AG20443 (cell line): ENCODE measurements at regions not wholly inside any gene's neighbourhood (a gene's known extent, or its start where the extent isn't known, plus 50 kb on each side); places are given as distances from the start of the nearest gene placed in this dataset.
"Not testable (repeated sequence)": the region's sequence is repeated elsewhere in the genome, so short reads cannot be mapped to it uniquely, and the experiment has no call there.

Experiments
- DNase-seq: peaks from one replicate; pipeline ENCODE4 v3.0.0; 2012; ENCODE audit warnings: low spot score, mixed read lengths

DNA sequence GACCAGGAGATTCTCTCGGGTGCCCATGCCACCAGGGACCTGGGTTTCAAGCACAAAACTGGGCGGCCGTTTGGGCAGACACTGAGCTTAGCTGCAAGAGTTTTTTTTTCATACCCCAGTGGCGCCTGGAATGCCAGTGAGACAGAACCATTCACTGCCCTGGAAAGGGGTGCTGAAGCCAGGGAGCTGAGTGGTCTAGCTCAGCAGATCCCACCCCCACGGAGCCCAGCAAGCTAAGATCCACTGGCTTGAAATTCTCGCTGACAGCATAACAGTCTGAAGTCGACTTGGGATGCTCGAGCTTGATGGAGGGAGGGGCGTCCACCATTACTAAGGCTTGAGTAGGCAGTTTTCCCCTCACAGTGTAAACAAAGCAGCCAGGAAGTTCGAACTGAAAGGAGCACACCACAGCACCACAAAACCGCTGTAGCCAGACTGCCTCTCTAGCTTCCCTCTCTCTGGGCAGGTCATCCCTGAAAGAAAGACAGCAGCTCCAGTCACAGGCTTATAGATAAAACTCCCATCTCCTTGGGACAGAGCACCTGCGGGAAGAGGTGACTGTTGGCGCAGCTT, 157.7 kb downstream of the GIPC2 start:
- not testable (repeated sequence) for DNase-seq

DNA sequence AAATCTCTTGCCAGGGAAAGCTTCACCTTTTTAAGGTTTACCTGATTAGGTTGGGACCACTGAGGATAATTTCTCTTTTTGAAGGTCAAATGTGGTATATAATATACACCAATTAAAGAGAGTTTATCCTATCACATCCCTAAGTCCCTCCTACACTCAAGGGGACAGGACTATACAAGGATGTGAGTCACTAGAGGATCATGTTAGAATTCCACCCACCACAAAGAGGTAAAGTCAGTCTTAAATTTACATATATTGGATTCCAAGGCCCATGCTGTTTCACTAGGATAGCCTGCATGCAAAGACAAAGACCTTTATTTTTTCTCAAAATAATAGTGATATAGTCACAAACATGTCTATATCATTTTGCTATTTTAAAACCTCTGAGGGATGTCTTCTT, 164.4 kb downstream of the GIPC2 start:
- DNase-seq: no peak

- DNase-seq: no peak
Observed at GRCh38 chr1:78211483-78212092, 165.8 kb downstream of the GIPC2 start.

DNA sequence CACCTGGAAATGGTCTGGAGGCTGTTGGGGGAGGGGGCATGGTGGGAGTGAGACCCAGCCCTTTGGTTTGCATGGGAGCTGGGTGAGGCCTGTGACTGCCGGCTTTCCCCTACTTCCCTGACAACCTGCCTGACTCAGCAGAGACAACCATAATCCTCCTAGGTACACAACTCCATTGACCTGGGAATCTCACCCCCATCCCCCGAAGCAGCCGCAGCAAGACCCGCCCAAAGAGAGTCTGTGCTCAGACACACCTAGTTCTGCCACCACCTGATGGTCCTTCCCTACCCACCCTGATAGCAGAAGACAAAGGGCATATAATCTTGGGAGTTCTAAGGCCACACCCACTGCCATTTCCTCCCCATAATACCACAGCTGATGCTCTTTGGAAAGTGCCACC, 168.6 kb downstream of the GIPC2 start:
- no peak for DNase-seq

DNA sequence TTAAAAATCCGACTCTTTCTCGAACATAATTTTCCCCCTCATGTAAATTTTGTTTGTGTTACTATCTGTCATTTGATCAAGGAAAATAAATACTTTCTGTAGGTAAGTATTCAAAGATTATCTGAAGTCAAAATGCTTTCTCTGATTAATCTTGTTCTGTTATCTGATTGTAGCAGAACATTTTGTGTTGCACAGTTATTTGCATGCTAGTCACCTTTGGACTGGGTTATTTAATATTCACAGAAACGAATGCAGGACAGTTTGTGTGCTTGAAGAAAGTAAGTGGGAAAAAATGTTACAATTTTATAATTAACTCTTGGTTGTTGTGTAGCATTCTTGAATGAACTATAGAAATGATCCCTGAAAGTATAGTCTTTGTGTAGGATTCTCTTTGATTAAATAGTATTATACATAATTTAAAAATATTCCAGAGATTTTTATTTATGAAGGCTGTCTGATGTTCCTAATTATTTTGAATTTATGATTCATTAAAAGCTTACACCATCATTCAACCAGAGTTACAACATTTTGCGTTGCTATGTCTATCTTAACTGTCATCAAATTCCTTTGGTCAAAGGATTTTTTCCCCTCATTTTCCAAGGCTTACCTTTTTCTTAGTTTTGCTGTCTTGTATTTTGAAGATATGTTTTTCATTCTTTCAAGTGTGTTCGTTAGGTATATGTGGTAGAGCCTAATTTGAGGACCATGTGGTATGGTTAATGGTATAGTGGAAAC, 176.6 kb downstream of the GIPC2 start:
- DNase-seq: no peak

DNA sequence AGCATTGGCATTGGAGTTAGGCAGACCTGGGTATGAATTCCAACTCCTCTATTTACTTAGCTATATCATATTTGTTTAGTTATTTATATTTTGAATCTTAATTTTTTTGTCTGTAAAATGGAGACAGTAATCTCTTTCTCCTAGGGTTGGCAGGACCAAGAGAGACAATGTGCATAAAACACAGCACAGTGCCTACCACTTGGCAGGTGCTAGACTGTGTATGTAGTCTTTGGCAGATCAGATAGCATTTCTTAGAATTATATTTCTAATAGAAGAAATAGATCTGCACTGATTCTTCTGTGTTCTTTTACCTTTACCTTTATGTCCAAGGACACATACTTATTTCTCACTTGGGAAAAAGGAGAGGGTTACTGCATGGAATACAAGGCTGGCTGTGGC, 177.2 kb downstream of the GIPC2 start:
- DNase-seq: no peak

DNA sequence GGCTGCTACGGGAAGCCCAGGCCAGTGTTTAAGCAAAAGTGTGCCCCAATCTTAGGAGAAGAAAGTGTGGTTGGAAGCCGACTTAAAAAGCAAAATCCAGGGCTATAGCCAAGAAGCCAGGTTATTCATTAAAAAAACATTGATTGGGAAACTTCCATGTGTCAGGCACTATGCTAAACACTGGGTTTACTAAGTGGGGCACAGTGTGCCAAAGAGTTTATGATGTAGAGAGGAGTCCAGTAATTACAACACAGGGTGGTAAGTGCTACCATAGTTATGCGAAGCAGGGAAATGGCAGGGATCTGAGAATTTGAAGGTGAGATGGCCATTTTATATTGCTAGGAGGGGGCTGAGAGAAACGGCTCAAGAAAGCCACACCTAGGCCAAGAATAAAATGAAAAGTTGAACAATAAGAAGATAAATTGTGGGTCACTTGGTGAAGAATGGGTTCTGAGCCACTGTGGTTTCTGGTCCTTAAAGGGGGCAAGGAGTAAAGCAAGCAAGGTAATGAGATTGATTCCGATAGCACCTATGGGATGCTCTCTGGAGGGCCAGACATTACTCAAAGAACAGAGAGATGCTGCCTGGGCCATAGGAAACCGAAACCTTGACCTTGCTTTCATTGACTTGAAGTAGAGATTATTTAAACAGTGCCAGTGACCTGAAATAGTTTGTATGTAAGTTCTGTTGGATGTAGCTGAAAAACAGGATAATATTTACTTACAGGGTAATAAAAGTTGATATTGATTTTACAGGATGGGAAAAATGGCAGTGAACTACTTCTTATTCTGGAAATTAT, 177.8 kb downstream of the GIPC2 start:
- DNase-seq: peak; percentile 20

DNA sequence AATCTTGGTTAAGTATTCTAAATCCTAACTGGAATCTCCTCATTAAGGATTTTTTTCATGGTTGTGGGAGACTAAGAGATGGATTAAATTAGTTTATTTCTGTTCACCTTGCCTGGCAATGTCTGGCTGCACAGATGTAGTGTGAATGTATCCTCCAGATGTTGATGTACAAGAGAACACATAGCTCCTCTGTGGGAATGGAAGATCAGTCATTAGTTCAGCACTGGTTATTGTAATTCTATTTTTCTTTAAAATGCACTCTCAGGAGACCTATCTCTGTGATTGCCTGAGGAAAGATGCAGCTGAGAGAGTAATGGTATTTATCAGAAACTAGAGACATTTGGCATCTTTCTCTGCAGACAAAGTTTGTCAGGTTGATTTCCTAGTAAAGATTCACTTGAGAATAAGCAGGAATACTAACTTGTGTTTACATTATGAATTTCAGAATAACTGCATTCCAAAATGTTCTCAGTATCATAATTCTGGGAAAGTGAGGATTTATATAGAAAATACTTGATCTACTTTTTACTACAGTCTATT, 178.6 kb downstream of the GIPC2 start:
- no peak for DNase-seq

- DNase-seq: no peak
Observed at GRCh38 chr1:78224861-78225552, 179.2 kb downstream of the GIPC2 start.

DNA sequence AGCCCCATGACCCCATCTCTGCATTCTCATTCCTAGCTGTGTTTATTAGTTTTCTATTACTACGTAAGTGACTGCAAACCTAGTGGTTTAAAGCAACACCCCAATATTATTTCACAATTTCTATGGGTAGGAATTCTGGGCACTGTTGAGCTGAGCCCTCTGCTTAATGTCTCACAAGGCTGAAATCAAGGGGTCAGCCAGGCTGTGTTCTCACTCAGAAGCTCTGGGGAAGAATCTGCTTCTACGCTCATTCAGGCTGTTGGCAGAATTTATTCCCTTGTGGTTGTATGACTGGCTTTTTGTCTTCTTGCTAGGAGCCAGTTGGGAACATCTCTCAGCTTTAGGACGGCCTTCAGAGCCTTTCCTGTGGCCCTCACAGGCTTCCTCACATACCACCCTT, 181.0 kb downstream of the GIPC2 start:
- DNase-seq: no peak

GRCh38 chr1:78227705-78228635, 182.2 kb downstream of the GIPC2 start:
- no peak for DNase-seq

GRCh38 chr1:78229344-78229743, 183.6 kb downstream of the GIPC2 start:
- DNase-seq: peak; percentile 76

DNA sequence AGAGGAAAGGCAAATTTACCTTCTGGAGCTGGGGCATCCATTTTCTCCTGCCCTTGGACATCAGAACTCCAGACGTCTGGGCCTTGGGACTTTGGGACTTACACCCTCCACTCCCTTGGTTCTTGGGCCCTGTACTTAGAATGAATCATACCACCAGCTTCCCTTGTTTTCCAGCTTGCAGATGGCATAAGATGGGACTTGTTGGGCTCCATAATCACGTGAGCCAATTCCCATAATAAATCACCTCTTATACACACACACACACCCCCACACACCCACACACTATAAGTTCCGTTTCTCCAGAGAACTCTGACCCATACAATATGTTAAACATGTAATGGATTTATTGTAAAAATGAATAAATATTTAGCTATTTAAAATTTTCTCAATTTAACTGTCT, 185.7 kb downstream of the GIPC2 start:
- DNase-seq: no peak

DNA sequence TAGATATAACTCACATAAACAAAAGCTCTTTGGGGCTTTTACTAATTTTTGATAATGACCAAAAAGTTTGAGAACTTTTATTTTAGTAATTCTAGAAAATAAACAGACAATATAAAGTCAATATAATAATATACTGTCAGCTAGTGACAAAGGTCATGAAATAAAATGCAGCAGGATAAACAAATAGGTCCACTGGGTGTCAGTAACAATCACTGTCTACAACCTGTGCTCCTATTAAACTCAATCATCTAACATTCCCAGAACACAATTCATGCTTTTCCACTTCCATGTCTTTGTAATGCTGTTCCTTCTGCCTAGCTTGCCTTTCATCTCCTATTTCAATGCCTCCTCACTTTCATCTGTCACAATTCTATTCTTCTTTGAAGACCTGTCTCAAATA, 186.1 kb downstream of the GIPC2 start:
- DNase-seq: no peak

- no peak for DNase-seq
Observed at GRCh38 chr1:78232630-78233029, 186.9 kb downstream of the GIPC2 start.

GRCh38 chr1:78234496-78234895, 188.7 kb downstream of the GIPC2 start:
- DNase-seq: no peak

DNA sequence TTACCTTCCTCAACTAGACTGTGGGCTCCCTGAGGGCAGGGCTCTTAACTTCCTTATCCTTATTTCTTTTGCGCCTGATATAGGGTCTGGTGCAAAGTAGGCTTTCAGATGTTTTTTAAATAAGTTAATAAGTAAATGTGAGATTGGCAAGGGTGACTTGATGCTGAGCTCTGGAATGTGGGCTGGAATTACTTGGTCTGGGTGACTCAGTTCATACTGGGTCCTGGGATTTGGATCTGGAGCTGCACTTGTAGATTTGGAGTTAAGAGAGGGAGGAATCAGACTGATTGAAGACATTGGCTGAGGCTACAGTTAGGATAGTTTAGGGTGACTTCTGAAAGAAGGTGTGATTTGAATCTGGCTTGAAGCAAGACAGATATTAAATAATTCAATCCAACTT, 190.9 kb downstream of the GIPC2 start:
- DNase-seq: peak; percentile 72

DNA sequence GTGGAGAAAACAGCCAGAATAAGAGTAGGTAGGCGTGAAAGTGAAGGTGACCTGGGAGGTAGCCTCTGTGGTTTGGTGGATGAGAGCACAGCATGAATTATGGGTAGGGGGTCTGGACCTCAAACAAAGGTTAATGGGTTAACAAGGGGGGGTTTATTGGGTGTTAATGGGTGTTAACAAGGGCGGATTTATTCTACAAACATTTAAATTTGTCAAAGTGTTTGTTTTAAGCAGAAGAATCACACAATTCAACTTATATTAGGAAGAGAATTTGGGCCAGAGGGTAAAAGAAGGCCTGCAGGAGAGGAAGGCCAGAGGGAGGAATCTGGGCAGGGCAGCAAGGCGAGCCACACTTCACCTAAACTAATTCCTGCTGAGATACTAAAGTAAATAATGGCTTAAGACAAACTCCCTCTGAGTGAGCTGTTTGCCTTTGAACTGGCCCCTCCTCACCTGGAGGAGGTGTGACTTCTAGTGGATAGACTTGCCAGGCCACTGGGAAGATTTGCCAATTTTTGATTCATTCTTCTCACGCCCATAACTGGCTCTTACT, 191.7 kb downstream of the GIPC2 start:
- DNase-seq: no peak

DNA sequence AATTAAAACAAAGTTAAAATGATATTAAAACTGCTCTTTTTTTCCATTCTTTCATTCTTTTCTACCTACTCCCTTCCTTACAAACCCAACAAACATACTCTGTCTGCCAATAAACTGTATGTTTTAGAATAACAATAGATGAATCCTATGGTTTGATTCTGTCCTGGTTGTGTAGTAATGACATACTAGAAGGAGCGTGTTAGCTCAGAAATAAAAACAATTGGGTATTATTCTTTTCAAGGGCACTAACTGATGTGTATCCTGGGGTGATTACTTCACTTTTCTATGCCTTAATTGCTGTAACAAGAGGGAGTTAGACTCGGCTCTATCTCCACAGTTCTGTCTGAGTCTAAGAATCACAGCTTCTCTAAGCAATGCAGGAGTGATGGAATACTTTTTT, 194.4 kb downstream of the GIPC2 start:
- DNase-seq: no peak

GRCh38 chr1:78240755-78241154, 195.0 kb downstream of the GIPC2 start:
- peak; percentile 20 for DNase-seq
